MCF 10A (cell line): ENCODE measurements at regions not wholly inside any gene's neighbourhood (a gene's known extent, or its start where the extent isn't known, plus 50 kb on each side); places are given as distances from the start of the nearest gene placed in this dataset.

Experiments
- BruUV-seq: library from RNA; stranded (reverse); fragments of 400-500 nt; replicated peaks from 2 replicates; lab custom pipeline; 2021; lab: Mats Ljungman, UMichigan
- CTCF ChIA-PET: fragments of 300-600 bp; sonication (Branson Sonifier 250); formaldehyde crosslinking; extraction: SDS; loops from one replicate; lab custom pipeline; 2021; ENCODE audit warnings: antibody characterized with exemption, inconsistent platforms; lab: Yijun Ruan, JAX
- POLR2A ChIA-PET: fragments of 300-600, 350-650 bp; sonication (Branson Sonifier 250); formaldehyde crosslinking; extraction: SDS; loops from one replicate; lab custom pipeline; 2020; ENCODE audit warnings: antibody characterized with exemption, inconsistent platforms; lab: Yijun Ruan, JAX
- DNase-seq: peaks from one replicate; pipeline ENCODE4 v3.0.0-alpha.2; 2018; ENCODE audit not compliant: unreplicated experiment
- H3K27ac Mint-ChIP-seq: one replicate; pipeline ENCODE4 v1.8.0; 2022; ENCODE audit warnings: mild to moderate bottlenecking, low read depth, mixed read lengths; ENCODE audit not compliant: unreplicated experiment
- H3K27me3 Mint-ChIP-seq: one replicate; pipeline ENCODE4 v1.8.0; 2022; ENCODE audit warnings: mixed read lengths; ENCODE audit not compliant: insufficient read depth, unreplicated experiment
- H3K36me3 Mint-ChIP-seq: one replicate; pipeline ENCODE4 v1.8.0; 2022; ENCODE audit warnings: mild to moderate bottlenecking, moderate library complexity, mixed read lengths; ENCODE audit not compliant: insufficient read depth, unreplicated experiment
- H3K4me1 Mint-ChIP-seq: one replicate; pipeline ENCODE4 v1.8.0; 2022; ENCODE audit warnings: mixed read lengths; ENCODE audit not compliant: insufficient read depth, unreplicated experiment
- H3K4me3 Mint-ChIP-seq: one replicate; pipeline ENCODE4 v1.8.0; 2022; ENCODE audit warnings: mild to moderate bottlenecking, moderate library complexity, mixed read lengths; ENCODE audit not compliant: unreplicated experiment
- H3K9me3 Mint-ChIP-seq: one replicate; pipeline ENCODE4 v1.8.0; 2022; ENCODE audit warnings: mixed read lengths; ENCODE audit not compliant: unreplicated experiment
- intact Hi-C: fragments of 100-400 bp; cut with micrococcal nuclease; formaldehyde crosslinking; loops from 2 replicates; pipeline ENCODE4 v1.14.1; 2022
- TF ChIP-seq, protein P1 (sequence below): fragments of 200-600 bp; IDR thresholded peaks from one replicate; pipeline ENCODE4 v1.8.0; 2022; ENCODE audit warnings: antibody characterized with exemption, mild to moderate bottlenecking; ENCODE audit not compliant: unreplicated experiment

DNA sequence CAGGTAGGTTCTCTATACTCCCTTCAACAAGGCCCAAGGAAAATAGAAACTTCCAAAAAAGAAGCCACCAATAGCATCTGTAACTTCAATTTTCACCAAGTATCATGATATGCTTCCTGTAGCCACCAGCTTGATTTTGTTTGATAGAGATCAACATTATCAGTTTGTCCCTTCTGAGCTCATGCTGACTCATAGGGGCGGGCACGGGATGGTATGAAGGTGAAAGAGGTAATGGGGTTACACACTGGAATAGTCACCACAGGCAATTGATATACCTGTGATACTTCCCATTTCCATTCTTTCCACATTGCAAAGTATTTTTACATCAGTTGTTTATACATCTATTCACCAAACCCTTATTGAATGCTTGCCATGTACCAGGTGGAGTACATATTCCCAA lies 134.1 kb downstream of the KCNA5 start:
- H3K4me1 Mint-ChIP-seq = no peaks in the 10 kb centered on the region
- POLR2A ChIA-PET = no interaction called here
- no TSS peak for BruUV-seq
- peaks cover 22% of the 10 kb centered on the region for H3K9me3 Mint-ChIP-seq
- intact Hi-C loops = no loop called here
- no peaks in the 10 kb centered on the region for H3K27me3 Mint-ChIP-seq
- no peak for DNase-seq
- H3K36me3 Mint-ChIP-seq = no peaks in the 10 kb centered on the region
- CTCF ChIA-PET = interaction anchor here (0.6 kb wide), 2 partner anchors 68 to 95 kb away, joined by 3 read pairs; no protein-coding TSS in a partner anchor
- TF ChIP-seq, protein P1, sequence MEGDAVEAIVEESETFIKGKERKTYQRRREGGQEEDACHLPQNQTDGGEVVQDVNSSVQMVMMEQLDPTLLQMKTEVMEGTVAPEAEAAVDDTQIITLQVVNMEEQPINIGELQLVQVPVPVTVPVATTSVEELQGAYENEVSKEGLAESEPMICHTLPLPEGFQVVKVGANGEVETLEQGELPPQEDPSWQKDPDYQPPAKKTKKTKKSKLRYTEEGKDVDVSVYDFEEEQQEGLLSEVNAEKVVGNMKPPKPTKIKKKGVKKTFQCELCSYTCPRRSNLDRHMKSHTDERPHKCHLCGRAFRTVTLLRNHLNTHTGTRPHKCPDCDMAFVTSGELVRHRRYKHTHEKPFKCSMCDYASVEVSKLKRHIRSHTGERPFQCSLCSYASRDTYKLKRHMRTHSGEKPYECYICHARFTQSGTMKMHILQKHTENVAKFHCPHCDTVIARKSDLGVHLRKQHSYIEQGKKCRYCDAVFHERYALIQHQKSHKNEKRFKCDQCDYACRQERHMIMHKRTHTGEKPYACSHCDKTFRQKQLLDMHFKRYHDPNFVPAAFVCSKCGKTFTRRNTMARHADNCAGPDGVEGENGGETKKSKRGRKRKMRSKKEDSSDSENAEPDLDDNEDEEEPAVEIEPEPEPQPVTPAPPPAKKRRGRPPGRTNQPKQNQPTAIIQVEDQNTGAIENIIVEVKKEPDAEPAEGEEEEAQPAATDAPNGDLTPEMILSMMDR = no peak
- H3K4me3 Mint-ChIP-seq = no peak overlapping the region
- H3K27ac Mint-ChIP-seq = no peak overlapping the region

DNA sequence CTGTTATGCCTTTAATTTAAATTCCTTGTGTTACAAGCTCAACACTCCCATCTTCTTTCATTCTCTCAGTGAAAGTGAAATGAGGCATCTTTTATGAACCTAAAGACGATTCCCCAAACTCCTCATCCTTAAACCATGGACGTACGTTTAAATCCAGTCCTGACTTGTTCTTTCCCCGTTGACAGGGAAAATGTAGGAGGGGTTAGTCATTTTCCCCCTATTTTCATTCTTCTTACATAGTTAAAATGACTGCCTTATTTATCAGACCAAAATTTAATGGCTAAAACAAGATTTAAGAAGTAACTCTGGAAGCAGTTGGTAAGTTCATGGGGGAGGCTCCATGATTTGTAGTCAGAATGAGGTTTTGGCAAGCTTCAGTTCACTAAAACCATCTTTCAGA lies 134.9 kb downstream of the KCNA5 start:
- Mint-ChIP-seq H3K36me3 (no peaks in the 10 kb centered on the region), H3K9me3 (peaks cover 16% of the 10 kb centered on the region), H3K4me1 (no peaks in the 10 kb centered on the region), H3K27ac (no peak overlapping the region), H3K4me3 (no peak overlapping the region), H3K27me3 (no peaks in the 10 kb centered on the region)
- no peak for DNase-seq
- TF ChIP-seq, protein P1 = no peak
- POLR2A ChIA-PET = no interaction called here
- intact Hi-C loops = no loop called here
- no TSS peak for BruUV-seq
- CTCF ChIA-PET = interaction anchor here (0.6 kb wide), 1 partner anchor 69 kb away, joined by 3 read pairs; no protein-coding TSS in a partner anchor

DNA sequence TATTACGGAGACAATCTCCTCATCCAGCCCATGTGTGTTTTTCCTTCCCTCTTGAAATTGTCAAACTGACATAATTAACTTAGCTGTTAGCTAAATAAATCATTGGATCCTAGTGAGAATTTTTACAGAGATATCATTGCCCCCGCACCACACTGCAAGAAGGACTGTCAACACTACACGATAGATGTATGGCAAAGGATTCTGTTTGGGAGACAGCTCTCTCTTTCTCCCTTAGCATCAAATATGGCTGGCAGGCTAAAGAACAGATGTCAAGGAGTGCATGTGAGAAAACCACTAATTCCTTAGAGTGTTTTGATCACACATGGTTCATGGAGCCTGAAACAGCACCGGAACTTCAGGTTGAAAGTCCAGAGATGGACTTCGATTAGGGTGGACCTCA lies 136.8 kb downstream of the KCNA5 start:
- Mint-ChIP-seq H3K36me3 (peaks cover 1% of the 10 kb centered on the region), H3K27ac (no peak overlapping the region), H3K9me3 (peaks cover 13% of the 10 kb centered on the region), H3K4me3 (no peak overlapping the region), H3K27me3 (no peaks in the 10 kb centered on the region), H3K4me1 (no peaks in the 10 kb centered on the region)
- TF ChIP-seq, protein P1 = no peak
- BruUV-seq = no TSS peak
- DNase-seq = no peak
- CTCF ChIA-PET = interaction anchor here (0.7 kb wide), 1 partner anchor 9 kb away, joined by 3 read pairs; no protein-coding TSS in a partner anchor
- POLR2A ChIA-PET = no interaction called here
- intact Hi-C loops = no loop called here

GRCh38 chr12:5184186-5184585 lies 140.5 kb downstream of the KCNA5 start:
- peaks cover 5% of the 10 kb centered on the region for H3K36me3 Mint-ChIP-seq
- H3K4me3 Mint-ChIP-seq = no peak overlapping the region
- no TSS peak for BruUV-seq
- no peak for DNase-seq
- intact Hi-C loops = no loop called here
- no peak overlapping the region for H3K27ac Mint-ChIP-seq
- no peaks in the 10 kb centered on the region for H3K27me3 Mint-ChIP-seq
- ChIA-PET CTCF (no interaction called here), POLR2A (no interaction called here)
- peaks cover 24% of the 10 kb centered on the region for H3K9me3 Mint-ChIP-seq
- H3K4me1 Mint-ChIP-seq = no peaks in the 10 kb centered on the region
- TF ChIP-seq, protein P1 = no peak
